Frontal cortex (tissue), 3 donors: ENCODE measurements at regions not wholly inside any gene's neighbourhood (a gene's known extent, or its start where the extent isn't known, plus 50 kb on each side); places are given as distances from the start of the nearest gene placed in this dataset.
"Not testable (repeated sequence)": the region's sequence is repeated elsewhere in the genome, so short reads cannot be mapped to it uniquely, and the experiment has no call there.

ENCODE experiments used
- DNase-seq, 2 donors: peaks; one replicate each; pipeline ENCODE4 v3.0.0; 2012; ENCODE audit warnings: low spot score in 2 of 2
- FAIRE-seq: peaks from 2 replicates; lab custom pipeline; 2012; peaks lifted over from hg19 to GRCh38; lab: Jason Lieb, UNC
- donor health status: control.
- donor health status: control.
- donor health status: control.

GRCh38 chr4:115234405-115235093 is 121.1 kb upstream of the NDST4 start:
- no peak for DNase-seq

GRCh38 chr4:115233600-115233999 is 120.2 kb upstream of the NDST4 start:
- no peak for FAIRE-seq
- no peak for DNase-seq

More at GRCh38 chr4:115234405-115235093, 121.1 kb upstream of the NDST4 start:
- no peak for FAIRE-seq

GRCh38 chr4:115229873-115230272 is 116.5 kb upstream of the NDST4 start:
- DNase-seq = no peak
- FAIRE-seq = no peak

DNA sequence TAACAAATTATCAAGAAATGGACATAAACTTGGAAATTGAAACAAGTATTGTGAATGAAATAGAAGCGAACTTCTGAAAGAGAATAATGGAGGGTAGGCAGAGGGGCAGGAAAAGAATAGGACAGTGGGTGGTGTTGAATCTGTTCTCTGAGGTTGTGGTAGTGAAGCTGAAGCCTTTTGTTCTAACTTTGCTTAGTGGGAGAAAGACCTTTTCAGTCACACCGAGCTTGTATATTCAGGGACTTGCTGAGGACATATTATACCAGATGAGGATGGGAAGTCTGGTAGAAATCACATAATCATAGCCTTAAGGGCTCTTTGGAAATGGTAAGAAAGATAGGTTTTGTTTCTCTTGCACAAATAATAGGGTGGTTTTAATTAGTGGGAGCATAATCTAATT is 115.4 kb upstream of the NDST4 start:
- DNase-seq (no peak), FAIRE-seq (no peak)

GRCh38 chr4:115222061-115222460 is 108.6 kb upstream of the NDST4 start:
- no peak for DNase-seq
- FAIRE-seq = no peak

DNA sequence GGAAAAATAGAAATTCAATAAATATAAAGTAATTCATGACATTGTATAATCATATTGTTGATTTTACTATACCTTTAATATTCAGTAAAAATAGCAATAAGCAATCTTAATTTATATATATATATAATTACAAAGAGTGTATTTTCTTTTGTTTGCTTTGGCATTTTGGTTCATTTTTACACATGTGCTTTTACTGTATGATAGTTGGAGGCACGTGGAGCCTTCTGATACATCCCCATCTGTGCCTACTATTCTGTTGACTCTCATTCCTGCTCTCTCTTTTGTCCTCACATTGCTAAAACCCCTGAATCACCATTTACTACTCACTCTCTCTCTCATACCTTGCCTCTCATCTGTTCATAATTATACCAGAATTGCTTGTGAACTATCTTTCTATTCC is 106.4 kb upstream of the NDST4 start:
- no peak for FAIRE-seq
- DNase-seq = no peak

DNA sequence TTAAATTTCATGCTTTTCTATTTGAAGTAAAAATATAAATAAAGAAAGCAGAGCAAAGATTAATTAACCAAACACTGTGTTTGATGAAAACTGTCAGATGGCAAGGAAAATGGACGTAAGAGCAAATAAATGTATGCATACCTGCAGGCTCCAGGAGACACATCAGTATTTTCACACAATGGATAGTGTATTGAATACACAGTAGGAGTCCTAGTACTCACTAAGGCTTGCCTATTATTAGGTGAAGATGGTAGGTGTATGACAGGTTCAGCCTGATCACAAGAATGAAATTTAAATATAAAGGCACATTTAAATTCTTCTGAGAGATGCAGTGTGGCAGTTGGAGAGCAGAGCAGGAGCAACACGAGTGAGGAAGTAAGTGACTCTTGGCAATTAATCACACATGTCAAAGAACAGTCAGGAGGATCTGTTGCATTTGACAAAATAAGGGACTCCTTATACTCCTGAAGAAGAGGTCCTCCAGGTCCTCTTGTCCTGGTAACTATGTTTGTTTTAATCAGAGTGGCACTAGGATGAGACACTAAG is 106.0 kb upstream of the NDST4 start:
- no peak for DNase-seq

DNA sequence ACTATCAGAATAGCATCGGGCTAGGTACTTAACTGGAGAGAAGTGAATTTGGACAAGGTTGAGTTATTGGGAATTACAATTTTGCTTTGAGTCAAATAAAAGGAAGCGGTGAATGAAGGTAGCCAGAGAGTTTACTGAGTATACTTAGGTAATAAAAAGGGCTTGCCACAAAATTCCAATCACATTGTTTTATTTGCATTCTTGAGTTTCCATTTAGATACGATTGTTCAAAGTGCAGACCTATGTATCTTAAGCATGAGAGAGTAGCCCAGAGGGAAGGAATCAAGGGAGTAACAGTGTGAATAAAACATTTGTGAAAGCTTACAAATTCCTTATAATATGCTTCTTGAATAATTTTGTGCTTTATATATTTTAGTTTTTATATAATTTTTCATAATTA is 102.5 kb upstream of the NDST4 start:
- DNase-seq (no peak), FAIRE-seq (no peak)

More for the DNA sequence above, 106.0 kb upstream of the NDST4 start:
- no peak for FAIRE-seq

DNA sequence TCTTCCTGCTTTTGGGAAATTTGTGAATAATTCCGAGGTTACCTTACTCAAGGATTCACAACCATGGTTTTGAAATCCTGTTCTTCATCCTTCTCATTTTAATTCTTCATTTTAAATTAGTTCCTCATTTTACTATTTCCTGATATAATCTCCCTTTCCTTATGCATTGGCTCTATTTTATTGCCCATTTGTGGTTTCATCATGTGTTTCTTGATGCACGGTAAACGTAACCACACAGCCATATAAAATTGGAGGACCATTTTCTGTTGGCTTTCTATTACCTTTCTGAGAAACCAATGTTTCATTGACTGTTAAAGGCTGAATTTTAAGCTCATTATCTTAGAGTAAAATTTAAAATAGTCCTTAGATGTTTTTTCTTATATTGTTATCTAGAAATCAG is 100.3 kb upstream of the NDST4 start:
- FAIRE-seq (no peak), DNase-seq (no peak)

GRCh38 chr4:115201042-115201330 is 87.6 kb upstream of the NDST4 start:
- FAIRE-seq = no peak
- DNase-seq = no peak

GRCh38 chr4:115200201-115201041 is 87.0 kb upstream of the NDST4 start:
- not testable (repeated sequence) for DNase-seq, FAIRE-seq

DNA sequence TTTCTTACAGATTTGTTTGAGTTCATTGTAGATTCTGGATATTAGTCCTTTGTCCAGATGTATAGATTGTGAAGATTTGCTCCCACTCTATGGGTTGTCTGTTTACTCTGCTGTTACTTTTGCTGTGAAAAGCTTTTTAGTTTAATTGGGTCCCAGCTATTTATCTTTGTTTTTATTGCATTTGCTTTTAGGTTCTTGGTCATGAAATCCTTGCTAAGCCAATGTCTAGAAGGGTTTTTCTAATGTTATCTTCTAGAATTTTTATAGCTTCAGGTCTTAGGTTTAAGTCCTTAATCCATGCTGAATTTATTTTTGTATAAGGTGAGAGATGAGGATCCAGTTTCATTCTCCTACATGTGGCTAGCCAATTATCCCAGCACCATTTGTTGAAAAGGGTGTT is 81.2 kb upstream of the NDST4 start:
- FAIRE-seq, DNase-seq: not testable (repeated sequence)

- FAIRE-seq (no peak), DNase-seq (no peak)
These were observed 77.1 kb upstream of the NDST4 start for GRCh38 chr4:115190529-115190928.

- no peak for FAIRE-seq
These were observed 73.7 kb upstream of the NDST4 start for GRCh38 chr4:115187136-115187535.

GRCh38 chr4:115179438-115180062 is 66.1 kb upstream of the NDST4 start:
- FAIRE-seq, DNase-seq: not testable (repeated sequence)

More at GRCh38 chr4:115187136-115187535, 73.7 kb upstream of the NDST4 start:
- no peak for DNase-seq

- not testable (repeated sequence) for FAIRE-seq, DNase-seq
These were observed 65.3 kb upstream of the NDST4 start for GRCh38 chr4:115178687-115179086.

DNA sequence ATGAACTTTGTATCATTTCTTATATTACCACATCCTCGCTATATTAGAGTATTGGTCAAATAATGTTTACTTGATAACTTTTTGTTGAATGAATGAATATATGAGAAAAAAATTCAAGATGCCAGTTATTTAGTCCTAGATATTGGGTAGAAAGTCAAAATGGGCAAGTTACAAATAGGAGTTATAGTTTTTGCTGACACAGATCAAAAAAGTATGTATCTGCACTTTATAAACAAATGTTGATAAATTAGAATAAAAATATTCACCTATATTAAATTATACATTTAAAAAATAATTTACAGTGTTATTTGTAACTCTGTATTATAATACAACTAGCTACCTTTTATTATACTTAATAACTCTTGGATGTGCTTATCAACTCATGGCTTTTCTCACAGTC is 57.8 kb upstream of the NDST4 start:
- FAIRE-seq (peak; percentile 26), DNase-seq (no peak)

DNA sequence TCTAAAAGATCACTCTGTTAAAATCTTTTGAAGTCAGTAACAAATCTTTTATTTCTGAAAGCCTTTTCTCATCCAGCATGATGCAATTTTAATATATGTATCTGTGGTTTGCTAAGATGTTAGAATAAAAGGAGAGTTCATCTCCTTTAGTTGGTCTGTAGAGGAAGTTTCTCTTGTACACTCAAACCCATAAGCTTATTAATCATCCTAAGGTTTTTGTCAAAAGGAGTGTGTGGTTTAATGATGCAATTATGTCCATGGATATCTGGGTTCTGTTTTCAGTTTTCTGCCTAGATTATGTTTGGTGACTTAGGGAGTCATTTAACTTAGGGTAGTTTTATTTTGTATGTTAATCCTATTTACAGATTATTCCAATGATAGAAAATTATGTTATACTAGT is 52.1 kb upstream of the NDST4 start:
- DNase-seq (no peak), FAIRE-seq (no peak)
